Kidney epithelial cell (primary cell): ENCODE measurements at regions not wholly inside any gene's neighbourhood (a gene's known extent, or its start where the extent isn't known, plus 50 kb on each side); places are given as distances from the start of the nearest gene placed in this dataset.

Experiments
- DNase-seq: peaks from one replicate; pipeline ENCODE4 v3.0.0-alpha.2; 2010; ENCODE audit warnings: low read depth
- H3K27me3 ChIP-seq: 2 replicates; pipeline ENCODE4 v1.6.0; 2011; ENCODE audit warnings: low read length; ENCODE audit not compliant: control insufficient read depth, insufficient read depth
- H3K36me3 ChIP-seq: 2 replicates; pipeline ENCODE4 v1.5.1; 2011; ENCODE audit warnings: low read length; ENCODE audit not compliant: control insufficient read depth, insufficient read depth
- H3K4me3 ChIP-seq: 2 replicates; pipeline ENCODE4 v1.5.1; 2011; ENCODE audit warnings: low read depth, mild to moderate bottlenecking, control low read depth, low read length
- TF ChIP-seq, protein P1 (sequence below): IDR thresholded peaks from 2 replicates; pipeline ENCODE4 v1.5.1; 2011; ENCODE audit warnings: mild to moderate bottlenecking, moderate library complexity, low read length, control low read depth, inconsistent platforms; ENCODE audit not compliant: insufficient read depth, poor library complexity, severe bottlenecking

DNA sequence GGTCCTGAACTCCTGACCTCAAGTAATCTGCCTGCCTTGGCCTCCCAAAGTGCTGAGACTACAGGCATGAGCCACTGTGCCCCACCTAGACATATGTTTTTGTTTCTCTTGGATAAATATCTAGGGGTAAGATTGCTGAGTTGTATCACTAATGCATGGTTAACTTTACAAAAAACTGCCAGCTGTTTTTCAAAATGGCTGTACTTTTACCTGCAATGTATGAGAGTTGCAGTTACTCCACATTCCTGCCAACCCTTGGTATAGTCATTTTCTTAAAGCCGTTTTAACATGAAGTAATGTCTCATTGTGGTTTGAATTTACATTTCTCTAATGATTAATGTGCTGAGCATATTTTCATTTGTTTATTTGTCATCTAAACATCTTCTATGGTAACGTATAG is 289.7 kb downstream of the UTRN start:
- TF ChIP-seq, protein P1, sequence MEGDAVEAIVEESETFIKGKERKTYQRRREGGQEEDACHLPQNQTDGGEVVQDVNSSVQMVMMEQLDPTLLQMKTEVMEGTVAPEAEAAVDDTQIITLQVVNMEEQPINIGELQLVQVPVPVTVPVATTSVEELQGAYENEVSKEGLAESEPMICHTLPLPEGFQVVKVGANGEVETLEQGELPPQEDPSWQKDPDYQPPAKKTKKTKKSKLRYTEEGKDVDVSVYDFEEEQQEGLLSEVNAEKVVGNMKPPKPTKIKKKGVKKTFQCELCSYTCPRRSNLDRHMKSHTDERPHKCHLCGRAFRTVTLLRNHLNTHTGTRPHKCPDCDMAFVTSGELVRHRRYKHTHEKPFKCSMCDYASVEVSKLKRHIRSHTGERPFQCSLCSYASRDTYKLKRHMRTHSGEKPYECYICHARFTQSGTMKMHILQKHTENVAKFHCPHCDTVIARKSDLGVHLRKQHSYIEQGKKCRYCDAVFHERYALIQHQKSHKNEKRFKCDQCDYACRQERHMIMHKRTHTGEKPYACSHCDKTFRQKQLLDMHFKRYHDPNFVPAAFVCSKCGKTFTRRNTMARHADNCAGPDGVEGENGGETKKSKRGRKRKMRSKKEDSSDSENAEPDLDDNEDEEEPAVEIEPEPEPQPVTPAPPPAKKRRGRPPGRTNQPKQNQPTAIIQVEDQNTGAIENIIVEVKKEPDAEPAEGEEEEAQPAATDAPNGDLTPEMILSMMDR, result no peak
- no peak for DNase-seq

DNA sequence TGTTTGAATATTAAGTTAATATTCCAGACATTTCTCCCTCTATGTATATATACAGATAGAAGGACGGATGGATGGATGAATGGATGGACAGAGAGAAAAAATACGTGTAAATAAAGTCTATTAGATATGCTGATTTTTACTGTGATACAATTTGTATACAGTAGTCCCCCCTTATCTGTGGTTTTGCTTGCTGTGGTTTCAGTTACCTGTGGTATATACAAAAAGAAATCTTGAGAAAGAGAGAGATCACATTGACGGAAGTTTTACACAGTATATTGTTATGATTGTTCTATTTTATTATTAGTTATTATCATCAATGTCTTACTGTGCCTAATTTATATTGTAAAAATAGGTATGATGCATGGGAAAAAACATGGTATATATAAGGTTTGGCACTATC is 290.2 kb downstream of the UTRN start:
- H3K36me3 ChIP-seq, result no peaks in the 10 kb centered on the region
- H3K4me3 ChIP-seq, result no peak overlapping the region
- DNase-seq, result no peak
- TF ChIP-seq, protein P1, result no peak
- no peaks in the 10 kb centered on the region for H3K27me3 ChIP-seq

More for the DNA sequence above, 289.7 kb downstream of the UTRN start:
- H3K36me3 ChIP-seq, result no peaks in the 10 kb centered on the region
- H3K4me3 ChIP-seq, result no peak overlapping the region
- no peaks in the 10 kb centered on the region for H3K27me3 ChIP-seq

DNA sequence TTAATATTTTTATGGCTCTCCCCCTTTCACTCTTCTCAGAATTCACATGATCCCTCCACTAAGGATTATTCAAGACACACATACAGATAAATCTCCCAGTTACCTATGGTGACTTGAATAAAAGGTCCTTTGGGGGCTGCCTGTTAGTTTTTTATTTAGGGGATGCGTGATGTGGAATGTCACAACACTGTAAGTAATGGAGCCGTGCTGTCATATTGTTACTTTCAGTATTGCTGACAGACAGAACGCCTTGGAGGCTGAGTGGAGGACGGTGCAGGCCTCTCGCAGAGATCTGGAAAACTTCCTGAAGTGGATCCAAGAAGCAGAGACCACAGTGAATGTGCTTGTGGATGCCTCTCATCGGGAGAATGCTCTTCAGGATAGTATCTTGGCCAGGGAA is 291.7 kb downstream of the UTRN start:
- Histone ChIP-seq H3K36me3 (no peaks in the 10 kb centered on the region), H3K4me3 (no peak overlapping the region), H3K27me3 (no peaks in the 10 kb centered on the region)
- no peak for DNase-seq
- TF ChIP-seq, protein P1, result no peak

DNA sequence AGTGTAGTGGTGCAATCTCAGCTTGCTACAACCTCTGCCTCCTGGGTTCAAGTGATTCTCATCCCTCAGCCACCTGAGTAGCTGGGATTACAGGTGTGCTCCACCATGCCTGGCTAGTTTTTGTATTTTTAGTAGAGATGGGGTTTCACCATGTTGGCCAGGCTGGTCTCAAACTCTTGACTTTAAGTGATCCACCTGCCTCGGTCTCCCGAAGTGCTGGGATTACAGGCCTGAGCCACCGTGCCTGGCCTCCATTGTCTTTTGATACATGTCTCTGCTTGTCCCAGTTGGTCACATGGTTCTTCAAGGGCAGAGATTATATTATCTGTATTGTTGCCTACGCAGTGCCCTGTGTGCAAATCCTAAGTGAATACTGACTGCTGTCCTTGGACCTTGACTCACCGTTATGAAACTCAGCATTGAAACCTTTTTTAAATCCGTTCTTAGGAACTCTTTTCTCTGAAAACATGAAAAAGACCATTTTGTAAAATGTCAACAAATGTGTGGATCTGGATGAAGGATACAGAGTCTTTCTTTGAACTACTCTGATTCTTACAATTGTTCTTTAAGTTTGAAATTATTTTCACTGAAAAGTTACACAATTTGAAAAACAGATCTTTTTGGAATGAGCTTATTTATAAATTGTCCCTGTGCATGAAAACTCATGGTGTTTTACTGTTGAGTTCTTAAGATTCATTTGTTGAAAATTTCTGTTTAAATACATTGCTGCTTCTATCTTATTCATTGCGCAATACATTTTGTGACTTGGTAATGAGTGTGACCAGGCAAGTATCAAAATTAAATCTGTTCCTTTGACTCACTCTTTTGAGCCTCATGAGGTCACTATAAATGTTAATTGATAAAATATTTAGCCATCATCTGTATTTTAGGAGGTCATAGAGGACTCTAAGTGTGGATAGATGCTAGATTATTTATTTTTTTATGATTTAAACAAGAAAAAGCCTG is 293.5 kb downstream of the UTRN start:
- no peak for DNase-seq
- Histone ChIP-seq H3K4me3 (no peak overlapping the region), H3K27me3 (no peaks in the 10 kb centered on the region), H3K36me3 (no peaks in the 10 kb centered on the region)
- TF ChIP-seq, protein P1, result no peak

DNA sequence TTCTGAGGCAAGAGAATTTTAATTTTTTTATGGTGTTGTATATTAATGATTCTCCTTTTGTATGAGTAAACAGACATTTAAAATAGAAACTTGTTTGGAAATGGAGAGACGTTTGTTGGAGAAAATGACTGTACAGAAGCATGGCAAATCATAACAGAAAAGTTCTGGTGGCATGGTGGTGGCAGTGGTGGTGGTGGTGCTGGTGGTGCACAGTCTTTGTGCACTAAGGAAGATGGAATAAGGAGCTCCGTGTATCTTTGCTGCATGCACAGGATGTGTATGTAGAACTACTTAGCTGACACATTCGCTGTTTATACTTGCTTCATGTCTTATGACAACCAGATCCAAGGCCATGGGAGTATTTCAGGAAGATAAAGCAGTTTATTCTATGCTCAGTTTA is 294.9 kb downstream of the UTRN start:
- Histone ChIP-seq H3K4me3 (no peak overlapping the region), H3K36me3 (no peaks in the 10 kb centered on the region), H3K27me3 (no peaks in the 10 kb centered on the region)
- TF ChIP-seq, protein P1, result no peak
- no peak for DNase-seq
